ENCODE measurements at regions not wholly inside any gene's neighbourhood (a gene's known extent, or its start where the extent isn't known, plus 50 kb on each side); places are given as distances from the start of the nearest gene placed in this dataset.

DNA sequence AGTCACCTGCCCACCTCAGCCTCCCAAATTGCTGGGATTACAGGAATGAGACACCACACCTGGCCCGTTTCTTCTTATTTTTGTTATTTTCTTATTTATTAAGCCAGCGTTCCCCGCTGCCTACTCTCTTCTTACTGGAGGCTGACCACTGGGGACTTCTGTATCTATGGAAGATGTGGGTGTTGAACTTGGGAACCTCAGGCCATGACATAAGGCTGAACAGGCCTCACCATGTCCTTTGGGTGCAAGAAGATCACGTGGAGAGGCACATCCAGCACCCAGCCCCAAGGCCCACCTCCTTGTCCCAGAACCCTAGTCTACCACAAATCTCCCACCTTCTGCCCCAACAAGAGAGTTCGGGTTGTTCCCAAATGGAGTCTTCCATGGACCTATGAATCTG, 59.4 kb upstream of the NEK6 start:
- no peak for TF ChIP-seq EZH2phosphoT487 (IDR thresholded peaks at IDR 0.05; ENCODE audit: borderline replicate concordance, low read depth, low read length)
- TF ChIP-seq, protein P1, sequence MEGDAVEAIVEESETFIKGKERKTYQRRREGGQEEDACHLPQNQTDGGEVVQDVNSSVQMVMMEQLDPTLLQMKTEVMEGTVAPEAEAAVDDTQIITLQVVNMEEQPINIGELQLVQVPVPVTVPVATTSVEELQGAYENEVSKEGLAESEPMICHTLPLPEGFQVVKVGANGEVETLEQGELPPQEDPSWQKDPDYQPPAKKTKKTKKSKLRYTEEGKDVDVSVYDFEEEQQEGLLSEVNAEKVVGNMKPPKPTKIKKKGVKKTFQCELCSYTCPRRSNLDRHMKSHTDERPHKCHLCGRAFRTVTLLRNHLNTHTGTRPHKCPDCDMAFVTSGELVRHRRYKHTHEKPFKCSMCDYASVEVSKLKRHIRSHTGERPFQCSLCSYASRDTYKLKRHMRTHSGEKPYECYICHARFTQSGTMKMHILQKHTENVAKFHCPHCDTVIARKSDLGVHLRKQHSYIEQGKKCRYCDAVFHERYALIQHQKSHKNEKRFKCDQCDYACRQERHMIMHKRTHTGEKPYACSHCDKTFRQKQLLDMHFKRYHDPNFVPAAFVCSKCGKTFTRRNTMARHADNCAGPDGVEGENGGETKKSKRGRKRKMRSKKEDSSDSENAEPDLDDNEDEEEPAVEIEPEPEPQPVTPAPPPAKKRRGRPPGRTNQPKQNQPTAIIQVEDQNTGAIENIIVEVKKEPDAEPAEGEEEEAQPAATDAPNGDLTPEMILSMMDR (conservative IDR thresholded peaks at IDR 0.05; ENCODE audit: low read length) = no peak

All from OCI-LY7 (cell line).